H9 (cell line): ENCODE measurements at regions not wholly inside any gene's neighbourhood (a gene's known extent, or its start where the extent isn't known, plus 50 kb on each side); places are given as distances from the start of the nearest gene placed in this dataset.

ENCODE experiments used
- DNase-seq: peaks from one replicate; pipeline ENCODE4 v3.0.0-alpha.2; 2017
- H2AFZ ChIP-seq: one replicate; pipeline ENCODE4 v1.6.1; 2013; ENCODE audit warnings: mild to moderate bottlenecking, low read length, control low read depth, moderate library complexity
- H2AK5ac ChIP-seq: 2 replicates; pipeline ENCODE4 v1.6.1; 2013; ENCODE audit warnings: low read length, control low read depth, mixed read lengths; ENCODE audit not compliant: insufficient read length
- H2BK120ac ChIP-seq: one replicate; pipeline ENCODE4 v1.6.1; 2013; ENCODE audit warnings: low read depth, mild to moderate bottlenecking, low read length, control low read depth, inconsistent platforms; ENCODE audit not compliant: poor library complexity, severe bottlenecking
- H2BK12ac ChIP-seq: 2 replicates; pipeline ENCODE4 v1.6.1; 2013; ENCODE audit warnings: low read length, control low read depth, mixed read lengths, low read depth; ENCODE audit not compliant: insufficient read length
- H2BK15ac ChIP-seq: 2 replicates; pipeline ENCODE4 v1.6.1; 2013; ENCODE audit warnings: low read depth, low read length, control low read depth
- H2BK20ac ChIP-seq: one replicate; pipeline ENCODE4 v1.6.1; 2013; ENCODE audit warnings: low read depth, mild to moderate bottlenecking, low read length, control low read depth, inconsistent platforms; ENCODE audit not compliant: poor library complexity, severe bottlenecking
- H2BK5ac ChIP-seq: 2 replicates; pipeline ENCODE4 v1.6.1; 2013; ENCODE audit warnings: low read length, control low read depth, mixed read lengths; ENCODE audit not compliant: insufficient read length
- H3K14ac ChIP-seq: 2 replicates; pipeline ENCODE4 v1.6.1; 2013; ENCODE audit warnings: low read length, control low read depth; ENCODE audit not compliant: insufficient read depth
- H3K18ac ChIP-seq: 2 replicates; pipeline ENCODE4 v1.6.1; 2013; ENCODE audit warnings: low read depth, mild to moderate bottlenecking, mixed read lengths, low read length, control low read depth; ENCODE audit not compliant: insufficient read length
- H3K23ac ChIP-seq: 2 replicates; pipeline ENCODE4 v1.6.1; 2013; ENCODE audit warnings: low read length, control low read depth, mixed read lengths, low read depth; ENCODE audit not compliant: insufficient read length
- H3K23me2 ChIP-seq: 2 replicates; pipeline ENCODE4 v1.6.1; 2013; ENCODE audit warnings: low read depth, mild to moderate bottlenecking, mixed read lengths, low read length, control low read depth; ENCODE audit not compliant: insufficient read length, poor library complexity, severe bottlenecking
- H3K27ac ChIP-seq: 2 replicates; pipeline ENCODE4 v1.5.1; 2013; ENCODE audit warnings: low read length, control low read depth, mixed read lengths, low read depth; ENCODE audit not compliant: insufficient read length
- H3K27me3 ChIP-seq: 2 replicates; pipeline ENCODE4 v1.6.1; 2013; ENCODE audit warnings: low read length, control low read depth, inconsistent platforms; ENCODE audit not compliant: insufficient read depth
- H3K4ac ChIP-seq: 2 replicates; pipeline ENCODE4 v1.6.1; 2013; ENCODE audit warnings: low read depth, mild to moderate bottlenecking, control low read depth, inconsistent platforms, low read length, moderate library complexity
- H3K4me1 ChIP-seq: 2 replicates; pipeline ENCODE4 v1.6.1; 2013; ENCODE audit warnings: low read length, control low read depth, inconsistent platforms; ENCODE audit not compliant: insufficient read depth
- H3K4me2 ChIP-seq: 2 replicates; pipeline ENCODE4 v1.6.1; 2013; ENCODE audit warnings: low read length, control low read depth, mixed read lengths; ENCODE audit not compliant: insufficient read length, insufficient read depth
- H3K56ac ChIP-seq: 2 replicates; pipeline ENCODE4 v1.6.1; 2013; ENCODE audit warnings: low read depth, mild to moderate bottlenecking, mixed read lengths, low read length, control low read depth; ENCODE audit not compliant: insufficient read length
- H3K79me1 ChIP-seq: 2 replicates; pipeline ENCODE4 v1.6.1; 2013; ENCODE audit warnings: low read depth, mild to moderate bottlenecking, moderate library complexity, low read length, control low read depth, inconsistent platforms; ENCODE audit not compliant: insufficient read depth, poor library complexity, severe bottlenecking
- H3K79me2 ChIP-seq: 2 replicates; pipeline ENCODE4 v1.6.1; 2013; ENCODE audit warnings: low read length, control low read depth, inconsistent platforms; ENCODE audit not compliant: insufficient read depth
- H3K9ac ChIP-seq: 2 replicates; pipeline ENCODE4 v1.6.1; 2013; ENCODE audit warnings: low read length, control low read depth, mixed read lengths; ENCODE audit not compliant: insufficient read length; ENCODE audit errors: extremely low read depth
- H3K9me3 ChIP-seq: one replicate; pipeline ENCODE4 v1.6.1; 2013; ENCODE audit warnings: low read depth, low read length, inconsistent platforms; ENCODE audit not compliant: control insufficient read depth
- H3T11ph ChIP-seq: one replicate; pipeline ENCODE4 v1.6.1; 2013; ENCODE audit warnings: mild to moderate bottlenecking, low read length, control low read depth, inconsistent platforms
- H4K20me1 ChIP-seq: one replicate; pipeline ENCODE4 v1.6.1; 2013; ENCODE audit not compliant: control insufficient read depth, insufficient read length, insufficient read depth
- H4K5ac ChIP-seq: 2 replicates; pipeline ENCODE4 v1.6.1; 2013; ENCODE audit warnings: low read depth, mild to moderate bottlenecking, mixed read lengths, low read length, control low read depth; ENCODE audit not compliant: insufficient read length
- H4K8ac ChIP-seq: replicated peaks from 2 replicates; pipeline ENCODE4 v1.6.1; 2013; ENCODE audit warnings: low read length, control low read depth, mixed read lengths, low read depth; ENCODE audit not compliant: insufficient read length
- H4K91ac ChIP-seq: 2 replicates; pipeline ENCODE4 v1.6.1; 2013; ENCODE audit warnings: low read depth, mild to moderate bottlenecking, moderate library complexity, mixed read lengths, low read length, control low read depth; ENCODE audit not compliant: insufficient read length
- H3K27ac Mint-ChIP-seq, 3 experiments: 2 replicates in 2 of 3; 3 replicates in 1 of 3; pipeline ENCODE4 v1.8.0; 2020 to 2021; ENCODE audit warnings: mixed read lengths in 3 of 3, mild to moderate bottlenecking in 1 of 3, moderate library complexity in 1 of 3
- H3K27me3 Mint-ChIP-seq: 2 replicates; pipeline ENCODE4 v1.8.0; 2021; ENCODE audit warnings: low read depth, mild to moderate bottlenecking, moderate library complexity, mixed read lengths
- H3K36me3 Mint-ChIP-seq, 3 experiments: 2 replicates in 2 of 3; 3 replicates in 1 of 3; pipeline ENCODE4 v1.8.0; 2020 to 2021; ENCODE audit warnings: low read depth in 3 of 3, mixed read lengths in 3 of 3; ENCODE audit not compliant: insufficient read depth in 1 of 3
- H3K4me1 Mint-ChIP-seq, 2 experiments: 2 replicates each; pipeline ENCODE4 v1.8.0; 2020; ENCODE audit warnings: mixed read lengths in 2 of 2
- H3K4me3 Mint-ChIP-seq, 2 experiments: 2 replicates in 1 of 2; 3 replicates in 1 of 2; pipeline ENCODE4 v1.8.0; 2020 to 2021; ENCODE audit warnings: mild to moderate bottlenecking in 2 of 2, mixed read lengths in 2 of 2, moderate library complexity in 1 of 2
- H3K9me3 Mint-ChIP-seq, 2 experiments: 2 replicates in 1 of 2; 3 replicates in 1 of 2; pipeline ENCODE4 v1.8.0; 2020; ENCODE audit warnings: mild to moderate bottlenecking in 2 of 2, mixed read lengths in 2 of 2, moderate library complexity in 1 of 2
- WGBS: extraction: QIAGEN DNeasy Blood & Tissue Kit; methylation state at CpG from one replicate; pipeline ENCODE4 v1.1.7; 2013; ENCODE audit warnings: missing lambda C conversion rate, low lambda C conversion rate, mixed read lengths; ENCODE audit not compliant: insufficient read length; ENCODE audit errors: extremely low coverage; 5-methylcytosine and 5-hydroxymethylcytosine counted together
- TF ChIP-seq, protein P1 (sequence below): fragments of 200-600 bp; sonication (generic); conservative IDR thresholded peaks from 3 replicates; pipeline ENCODE4 v1.8.0; 2021; ENCODE audit warnings: antibody characterized with exemption, mild to moderate bottlenecking

- Mint-ChIP-seq H3K27ac (no peak overlapping the region), H3K36me3 (no peaks in the 10 kb centered on the region), H3K4me1 (peaks cover 9 to 11% of the 10 kb centered on the region in 2 experiments), H3K27me3 (no peaks in the 10 kb centered on the region; the same call in none of the 2 replicates), H3K9me3 (no peaks in the 10 kb centered on the region), H3K4me3 (no peak overlapping the region)
- Histone ChIP-seq H3K23ac (no peak overlapping the region), H3K56ac (no peak overlapping the region), H3K4ac (no peak overlapping the region), H2BK15ac (no peak overlapping the region), H3K4me2 (no peak overlapping the region), H3K9ac (no peak overlapping the region), H3K4me1 (no peaks in the 10 kb centered on the region; the same call in 1 of the 2 replicates), H3K23me2 (peaks cover 6% of the 10 kb centered on the region), H3T11ph (no peak overlapping the region), H2BK5ac (no peak overlapping the region), H2AK5ac (no peak overlapping the region), H2BK120ac (no peak overlapping the region), H4K91ac (no peak overlapping the region), H4K20me1 (no peaks in the 10 kb centered on the region), H3K27ac (no peak overlapping the region), H3K79me1 (no peaks in the 10 kb centered on the region), H3K18ac (no peak overlapping the region), H4K5ac (no peak overlapping the region), H3K27me3 (no peaks in the 10 kb centered on the region), H4K8ac (no peak overlapping the region), H2BK20ac (no peak overlapping the region), H3K14ac (no peak overlapping the region), H2BK12ac (no peak overlapping the region), H3K9me3 (no peaks in the 10 kb centered on the region), H3K79me2 (no peaks in the 10 kb centered on the region), H2AFZ (no peak overlapping the region)
- TF ChIP-seq, protein P1, sequence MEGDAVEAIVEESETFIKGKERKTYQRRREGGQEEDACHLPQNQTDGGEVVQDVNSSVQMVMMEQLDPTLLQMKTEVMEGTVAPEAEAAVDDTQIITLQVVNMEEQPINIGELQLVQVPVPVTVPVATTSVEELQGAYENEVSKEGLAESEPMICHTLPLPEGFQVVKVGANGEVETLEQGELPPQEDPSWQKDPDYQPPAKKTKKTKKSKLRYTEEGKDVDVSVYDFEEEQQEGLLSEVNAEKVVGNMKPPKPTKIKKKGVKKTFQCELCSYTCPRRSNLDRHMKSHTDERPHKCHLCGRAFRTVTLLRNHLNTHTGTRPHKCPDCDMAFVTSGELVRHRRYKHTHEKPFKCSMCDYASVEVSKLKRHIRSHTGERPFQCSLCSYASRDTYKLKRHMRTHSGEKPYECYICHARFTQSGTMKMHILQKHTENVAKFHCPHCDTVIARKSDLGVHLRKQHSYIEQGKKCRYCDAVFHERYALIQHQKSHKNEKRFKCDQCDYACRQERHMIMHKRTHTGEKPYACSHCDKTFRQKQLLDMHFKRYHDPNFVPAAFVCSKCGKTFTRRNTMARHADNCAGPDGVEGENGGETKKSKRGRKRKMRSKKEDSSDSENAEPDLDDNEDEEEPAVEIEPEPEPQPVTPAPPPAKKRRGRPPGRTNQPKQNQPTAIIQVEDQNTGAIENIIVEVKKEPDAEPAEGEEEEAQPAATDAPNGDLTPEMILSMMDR: peak; percentile 50
- DNase-seq: no peak
- no CpG with 5 or more reads among the region's 24 CpGs for WGBS
Observed at GRCh38 chr9:84393266-84393950, 52.9 kb upstream of the SLC28A3 start.
